ENCODE measurements at regions not wholly inside any gene's neighbourhood (a gene's known extent, or its start where the extent isn't known, plus 50 kb on each side); places are given as distances from the start of the nearest gene placed in this dataset.
"Not testable (repeated sequence)": the region's sequence is repeated elsewhere in the genome, so short reads cannot be mapped to it uniquely, and the experiment has no call there.

DNA sequence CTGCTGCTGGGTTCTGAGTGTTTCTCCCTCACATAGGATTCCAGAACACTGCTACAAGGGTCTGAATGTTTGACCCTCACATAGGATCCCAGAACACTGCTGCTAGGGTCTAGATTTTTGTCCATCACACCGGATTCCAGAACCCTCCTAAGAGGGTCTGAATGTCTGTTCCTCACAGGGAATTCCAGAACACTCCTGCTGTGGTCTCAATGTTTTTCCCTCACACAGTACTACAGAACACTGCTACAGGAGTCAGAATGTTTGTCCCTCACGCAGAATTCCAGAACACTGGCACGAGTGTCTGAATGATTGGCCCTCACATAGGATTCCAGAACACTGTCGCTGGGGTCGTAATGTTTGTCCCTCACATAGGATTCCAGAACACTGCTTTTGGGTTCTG is 221.6 kb downstream of the FOXD4L6 start:
- DNase-seq (ENCODE audit: low spot score): not testable (repeated sequence)

DNA sequence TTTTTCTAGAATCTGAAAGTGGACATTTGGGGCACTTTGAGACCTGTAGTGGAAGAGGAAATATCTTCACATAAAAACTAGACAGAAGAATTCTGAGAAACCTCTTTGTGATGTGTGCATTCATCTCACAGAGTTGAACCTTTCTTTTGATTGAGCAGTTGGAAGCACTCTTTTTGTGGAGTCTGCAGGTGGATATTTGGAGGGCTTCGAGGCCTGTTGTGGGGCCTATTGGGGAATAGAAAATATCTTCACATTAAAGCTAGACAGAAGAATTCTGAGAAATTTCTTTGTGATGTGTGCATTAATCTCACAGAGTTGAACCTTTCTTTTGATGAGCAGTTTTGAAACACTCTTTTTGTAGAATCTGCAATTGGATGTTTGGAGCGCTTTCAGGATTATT is 236.2 kb downstream of the FOXD4L6 start:
- not testable (repeated sequence) for DNase-seq (ENCODE audit: low spot score)

DNA sequence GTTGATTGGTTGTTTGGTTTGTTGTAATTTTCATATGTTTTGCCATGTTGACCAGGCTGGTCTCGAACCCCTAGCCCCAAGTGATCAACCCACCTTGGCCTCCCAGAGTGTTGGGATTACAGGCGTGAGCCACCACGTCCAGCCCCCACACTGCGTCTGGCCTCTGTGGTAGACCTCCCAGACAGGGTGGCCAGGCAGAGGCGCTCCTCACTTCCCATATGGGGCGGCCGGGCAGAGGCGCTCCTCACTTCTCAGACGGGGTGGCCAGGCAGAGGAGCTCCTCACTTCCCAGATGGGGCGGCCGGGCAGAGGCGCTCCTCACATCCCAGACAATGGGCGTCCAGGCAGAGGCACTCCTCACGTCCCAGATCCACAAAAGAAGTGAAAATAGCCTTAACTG is 242.6 kb downstream of the FOXD4L6 start:
- not testable (repeated sequence) for DNase-seq (ENCODE audit: low spot score)

DNA sequence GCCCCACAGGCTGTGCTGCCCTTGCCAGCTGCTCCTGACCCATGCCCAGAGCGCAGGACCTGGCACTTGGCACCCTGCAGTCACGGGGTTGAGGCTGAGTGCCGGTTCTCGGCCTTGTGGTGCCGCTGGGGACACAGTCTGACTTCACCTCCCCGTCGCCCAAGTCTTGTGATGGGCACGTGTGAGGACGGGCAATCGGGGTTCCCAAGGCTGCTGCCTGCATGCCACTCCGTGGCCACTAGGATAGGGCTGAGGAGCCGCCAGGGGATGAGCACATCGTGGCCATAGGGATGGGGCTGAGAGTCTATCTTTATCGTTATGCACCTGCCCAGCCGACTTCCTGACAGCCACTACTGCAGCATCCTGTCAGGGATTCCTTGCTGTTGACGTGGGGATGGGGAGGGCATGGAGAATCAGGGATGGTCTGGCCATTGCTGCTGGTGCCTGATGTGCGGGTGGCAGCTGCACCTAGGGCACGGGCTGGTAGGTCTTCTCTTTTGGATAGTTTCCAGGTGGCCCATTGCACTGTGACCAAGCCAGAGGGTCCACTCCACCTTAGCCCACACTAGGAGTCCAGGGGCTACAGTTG is 243.5 kb downstream of the FOXD4L6 start:
- not testable (repeated sequence) for DNase-seq (ENCODE audit: low spot score)

DNA sequence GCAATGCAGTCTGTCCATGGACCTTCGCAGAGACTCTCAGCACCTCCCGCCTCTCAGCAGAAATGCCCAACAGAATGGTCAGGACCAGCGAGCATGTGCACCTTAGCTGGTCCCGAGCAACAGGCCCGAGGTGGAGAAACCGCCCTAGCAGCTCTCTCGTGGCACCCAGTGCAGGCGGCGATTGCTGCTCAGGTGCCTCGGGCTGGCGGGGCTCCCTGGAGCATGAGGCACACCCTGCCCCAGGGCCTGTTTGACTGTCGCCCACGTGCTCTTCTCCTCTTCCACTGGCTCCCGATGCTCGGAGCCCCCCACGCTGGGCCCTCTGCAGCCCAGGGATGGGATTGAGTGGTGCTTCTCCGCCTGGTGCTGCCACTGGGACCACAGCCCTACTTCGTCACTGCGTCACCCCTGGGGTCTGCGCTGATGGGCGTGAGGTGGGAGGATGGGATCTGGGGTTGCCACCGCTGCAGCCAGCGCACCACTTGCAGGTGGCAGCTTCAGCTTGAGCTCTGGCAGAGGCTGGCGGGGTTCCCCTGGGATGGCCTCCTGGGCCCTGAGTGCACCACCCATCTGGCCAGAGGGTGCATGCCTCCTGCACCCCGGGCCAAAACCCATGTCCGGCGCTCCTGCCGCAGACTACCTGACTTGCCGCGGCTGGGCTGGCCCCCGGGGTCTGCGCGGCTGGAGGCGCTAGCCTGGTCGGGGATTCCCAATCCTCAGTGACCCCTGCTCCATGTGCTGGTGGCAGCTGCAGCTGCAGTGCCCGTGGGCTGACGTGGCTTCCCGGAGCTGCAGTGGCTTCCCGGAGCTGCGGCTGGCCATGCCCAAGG is 244.2 kb downstream of the FOXD4L6 start:
- peak; percentile 4 for DNase-seq (ENCODE audit: low spot score)

- not testable (repeated sequence) for DNase-seq (ENCODE audit: low spot score)
These were observed 244.9 kb downstream of the FOXD4L6 start for GRCh38 chr9:40883423-40884071.

GRCh38 chr9:40873753-40874295 is 254.7 kb downstream of the FOXD4L6 start:
- not testable (repeated sequence) for DNase-seq (ENCODE audit: low spot score)

DNA sequence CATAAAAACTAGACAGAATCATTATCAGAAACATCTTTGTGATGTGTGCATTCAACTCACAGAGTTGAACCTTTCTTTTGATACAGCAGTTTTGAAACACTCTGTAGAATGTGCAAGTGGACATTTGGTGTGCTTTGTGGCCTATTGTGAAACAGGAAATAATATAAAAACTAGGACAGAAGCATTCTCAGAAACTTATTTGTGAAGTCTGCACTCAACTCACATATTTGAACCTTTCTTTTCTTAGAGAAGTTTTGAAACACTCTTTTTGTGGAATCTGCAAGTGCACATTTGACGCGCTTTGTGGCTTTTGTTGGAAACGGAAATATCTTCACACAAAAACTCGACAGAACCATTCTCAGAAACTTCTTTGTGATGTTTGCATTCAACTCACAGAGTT is 260.0 kb downstream of the FOXD4L6 start:
- DNase-seq (ENCODE audit: low spot score): not testable (repeated sequence)

Data from GM03348 (cell line).